ENCODE measurements at regions not wholly inside any gene's neighbourhood (a gene's known extent, or its start where the extent isn't known, plus 50 kb on each side); places are given as distances from the start of the nearest gene placed in this dataset.

DNA sequence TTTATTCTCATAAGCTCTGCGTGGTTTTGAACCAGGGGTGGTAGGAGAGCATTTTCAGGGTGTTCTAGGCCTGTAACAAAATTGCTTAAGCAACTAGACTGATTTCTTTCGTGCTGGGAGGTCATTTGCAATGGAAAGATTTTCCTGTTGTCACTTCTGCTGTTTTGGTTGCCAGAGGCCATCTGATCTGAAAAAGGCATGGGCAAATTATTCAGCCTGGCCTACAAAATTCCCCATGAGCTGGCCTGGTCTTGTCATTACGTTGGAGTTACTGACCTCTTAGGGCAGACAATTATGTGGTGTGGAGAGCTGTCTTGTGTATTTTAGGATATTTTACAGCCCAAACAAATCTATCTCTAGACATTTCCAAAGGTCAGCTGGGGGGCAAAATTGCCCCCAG lies 444.4 kb upstream of the DAB1 start:
- DNase-seq (ENCODE audit: low read depth, low spot score), result no peak

GRCh38 chr1:57866998-57867397 lies 443.1 kb upstream of the DAB1 start:
- no peak for DNase-seq (ENCODE audit: low read depth, low spot score)
- in situ Hi-C loops (cut with HindIII; ENCODE audit: low pct_unique_long_range_greater_than_20kb, low sequenced_read_pairs), result no loop called here

More for the DNA sequence above, 444.4 kb upstream of the DAB1 start:
- in situ Hi-C loops (cut with HindIII; ENCODE audit: low pct_unique_long_range_greater_than_20kb, low sequenced_read_pairs), result no loop called here

- in situ Hi-C loops (cut with HindIII; ENCODE audit: low pct_unique_long_range_greater_than_20kb, low sequenced_read_pairs), result no loop called here
- DNase-seq (ENCODE audit: low read depth, low spot score), result no peak
Measured at GRCh38 chr1:57860931-57861565, 437.2 kb upstream of the DAB1 start.

- in situ Hi-C loops (cut with HindIII; ENCODE audit: low pct_unique_long_range_greater_than_20kb, low sequenced_read_pairs), result no loop called here
- DNase-seq (ENCODE audit: low read depth, low spot score), result no peak
Measured at GRCh38 chr1:57860325-57860724, 436.5 kb upstream of the DAB1 start.

DNA sequence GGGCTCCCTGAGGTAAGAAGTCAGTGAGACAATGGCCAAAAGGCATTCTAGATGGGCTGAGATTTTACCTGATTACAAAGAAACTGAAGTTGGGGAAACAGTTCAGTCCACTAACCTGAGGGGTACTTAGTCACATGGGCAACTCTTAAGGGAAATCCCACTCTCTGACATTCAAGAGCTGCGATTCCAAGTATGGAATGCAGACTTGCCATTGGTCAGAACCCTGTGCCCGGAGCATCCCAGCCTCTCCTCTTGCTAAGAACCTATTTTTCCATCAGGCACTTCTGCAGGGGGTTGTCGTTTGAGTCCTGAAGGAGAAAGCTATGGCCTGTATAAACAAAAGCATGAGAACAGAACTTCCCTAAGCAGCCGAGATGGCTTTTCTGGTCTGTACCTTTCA lies 434.9 kb upstream of the DAB1 start:
- in situ Hi-C loops (cut with HindIII; ENCODE audit: low pct_unique_long_range_greater_than_20kb, low sequenced_read_pairs), result no loop called here
- no peak for DNase-seq (ENCODE audit: low read depth, low spot score)

- in situ Hi-C loops (cut with HindIII; ENCODE audit: low pct_unique_long_range_greater_than_20kb, low sequenced_read_pairs), result no loop called here
- DNase-seq (ENCODE audit: low read depth, low spot score), result no peak
Measured at GRCh38 chr1:57857809-57858208, 433.9 kb upstream of the DAB1 start.

DNA sequence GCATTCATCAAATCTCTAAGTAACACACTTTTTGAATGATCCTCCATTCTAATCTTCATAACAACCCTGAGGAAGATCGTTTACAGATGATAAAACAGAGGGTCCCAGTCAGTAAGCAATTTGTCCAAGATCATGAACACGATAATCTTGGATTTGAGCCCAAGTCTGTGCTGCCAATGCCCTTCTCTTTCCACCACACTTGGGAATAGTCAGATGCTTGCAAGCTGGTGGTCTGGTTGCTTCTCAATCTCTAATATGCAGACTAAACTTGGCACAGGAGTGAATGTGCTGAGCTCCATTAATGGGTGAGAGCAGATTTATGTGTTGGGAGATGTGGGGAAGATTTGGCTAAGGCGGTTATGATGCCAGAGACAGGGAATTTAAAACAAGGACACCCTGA lies 430.6 kb upstream of the DAB1 start:
- no peak for DNase-seq (ENCODE audit: low read depth, low spot score)
- in situ Hi-C loops (cut with HindIII; ENCODE audit: low pct_unique_long_range_greater_than_20kb, low sequenced_read_pairs), result no loop called here

DNA sequence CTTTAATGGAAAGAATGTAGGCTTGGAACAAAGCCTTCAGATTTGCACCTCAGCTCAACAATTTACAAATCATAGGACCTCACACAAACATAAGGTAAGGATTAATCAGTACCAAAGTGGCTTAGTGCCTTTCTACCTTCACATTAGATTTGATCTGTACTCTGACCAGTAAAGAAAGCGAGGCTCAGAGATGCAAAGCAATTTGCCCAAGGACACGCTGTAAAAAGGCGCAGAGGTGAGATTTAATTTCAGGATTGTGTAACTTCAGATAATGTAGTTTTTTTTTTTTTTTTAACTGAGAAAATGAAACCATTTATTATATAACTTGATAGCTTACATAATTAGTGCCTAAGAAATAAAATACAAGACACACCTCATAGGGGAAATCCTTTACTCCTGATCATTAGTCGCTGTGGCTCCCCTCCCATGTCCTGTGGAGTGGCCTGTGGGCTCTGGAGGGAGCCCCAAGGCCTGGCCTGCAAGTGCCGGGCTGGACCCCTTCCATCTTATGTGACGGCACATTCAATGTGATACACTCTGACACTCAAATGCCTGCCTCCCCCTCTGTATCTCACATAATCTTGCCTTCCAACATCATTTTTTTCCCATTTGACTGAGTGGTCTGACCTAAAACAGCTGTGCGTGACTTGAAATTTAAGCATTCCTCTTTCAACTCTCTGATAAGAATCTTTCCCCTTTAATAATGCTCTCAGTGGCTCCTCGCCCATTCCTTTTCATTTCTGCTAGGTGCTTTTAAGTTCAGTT lies 426.5 kb upstream of the DAB1 start:
- in situ Hi-C loops (cut with HindIII; ENCODE audit: low pct_unique_long_range_greater_than_20kb, low sequenced_read_pairs), result no loop called here
- no peak for DNase-seq (ENCODE audit: low read depth, low spot score)

DNA sequence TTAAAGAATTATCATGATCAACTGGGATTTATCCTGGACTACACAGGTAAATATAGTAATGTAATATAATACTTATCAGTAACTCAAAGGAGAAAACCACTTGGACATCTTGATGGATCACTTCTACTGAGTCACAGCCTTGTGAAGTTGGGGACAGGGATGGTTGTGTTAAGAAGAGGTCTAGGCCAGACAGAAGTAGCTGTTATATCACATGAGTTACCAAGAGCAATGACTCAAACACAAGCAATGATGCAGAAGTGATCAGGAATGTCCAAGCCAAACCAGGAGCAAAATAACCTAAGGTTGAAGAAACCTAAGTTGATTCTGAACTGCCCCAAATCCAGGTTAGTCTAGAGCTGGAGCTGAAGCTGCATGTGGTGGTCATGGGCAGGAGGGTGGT lies 424.5 kb upstream of the DAB1 start:
- in situ Hi-C loops (cut with HindIII; ENCODE audit: low pct_unique_long_range_greater_than_20kb, low sequenced_read_pairs), result no loop called here

DNA sequence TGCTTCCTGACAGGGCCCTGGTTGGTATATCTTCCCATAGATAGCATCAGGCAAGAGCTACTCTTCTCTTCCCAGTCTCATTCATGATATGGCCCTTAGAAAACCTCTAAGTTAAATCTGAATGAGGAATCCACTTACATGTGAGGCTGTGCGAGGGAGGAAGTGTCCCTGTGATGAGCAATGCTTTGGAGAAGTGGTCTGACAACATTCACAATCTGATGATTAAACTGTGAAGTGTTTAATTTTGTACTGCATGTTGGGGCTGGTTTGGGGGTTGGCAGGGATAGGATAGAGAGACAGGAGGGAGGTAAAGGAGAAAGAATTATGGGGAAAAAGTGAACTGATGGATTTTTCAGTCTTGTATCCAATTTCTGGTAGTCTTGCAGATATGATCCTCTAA lies 421.2 kb upstream of the DAB1 start:
- no peak for DNase-seq (ENCODE audit: low read depth, low spot score)

More for the DNA sequence above, 424.5 kb upstream of the DAB1 start:
- no peak for DNase-seq (ENCODE audit: low read depth, low spot score)

DNA sequence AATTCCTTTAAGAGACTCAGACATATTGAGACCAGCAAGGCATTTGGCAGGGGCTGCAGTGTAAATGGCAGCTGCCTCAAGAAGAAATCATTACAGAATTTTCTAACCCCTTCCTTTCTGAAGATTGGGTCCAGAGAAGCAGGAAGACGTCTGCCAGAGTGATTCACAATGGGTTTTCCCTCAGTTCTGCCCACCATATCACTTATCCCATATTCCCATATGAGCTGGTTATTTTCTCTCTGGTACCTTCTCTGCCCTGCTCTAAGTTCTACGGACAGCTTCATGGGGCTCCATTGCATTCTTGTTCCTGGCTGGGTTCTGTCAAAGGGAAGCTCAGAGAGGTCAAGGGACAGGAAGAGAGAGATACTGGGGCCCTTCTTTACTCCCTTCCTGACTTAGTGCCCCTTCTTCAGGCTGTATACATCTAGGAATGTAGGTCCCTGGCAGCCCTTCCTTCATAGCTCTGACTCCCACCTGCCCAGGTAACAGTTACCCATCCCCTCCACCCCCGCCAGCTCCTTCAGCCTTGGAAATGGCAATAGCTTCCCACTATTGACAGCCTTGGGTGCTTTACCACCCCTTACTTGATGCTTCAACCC lies 420.6 kb upstream of the DAB1 start:
- in situ Hi-C loops (cut with HindIII; ENCODE audit: low pct_unique_long_range_greater_than_20kb, low sequenced_read_pairs), result no loop called here
- DNase-seq (ENCODE audit: low read depth, low spot score), result no peak

More for the DNA sequence above, 421.2 kb upstream of the DAB1 start:
- in situ Hi-C loops (cut with HindIII; ENCODE audit: low pct_unique_long_range_greater_than_20kb, low sequenced_read_pairs), result no loop called here

GRCh38 chr1:57843760-57844159 lies 419.9 kb upstream of the DAB1 start:
- in situ Hi-C loops (cut with HindIII; ENCODE audit: low pct_unique_long_range_greater_than_20kb, low sequenced_read_pairs), result no loop called here
- no peak for DNase-seq (ENCODE audit: low read depth, low spot score)

- in situ Hi-C loops (cut with HindIII; ENCODE audit: low pct_unique_long_range_greater_than_20kb, low sequenced_read_pairs), result no loop called here
- DNase-seq (ENCODE audit: low read depth, low spot score), result no peak
Measured at GRCh38 chr1:57839526-57839925, 415.7 kb upstream of the DAB1 start.

DNA sequence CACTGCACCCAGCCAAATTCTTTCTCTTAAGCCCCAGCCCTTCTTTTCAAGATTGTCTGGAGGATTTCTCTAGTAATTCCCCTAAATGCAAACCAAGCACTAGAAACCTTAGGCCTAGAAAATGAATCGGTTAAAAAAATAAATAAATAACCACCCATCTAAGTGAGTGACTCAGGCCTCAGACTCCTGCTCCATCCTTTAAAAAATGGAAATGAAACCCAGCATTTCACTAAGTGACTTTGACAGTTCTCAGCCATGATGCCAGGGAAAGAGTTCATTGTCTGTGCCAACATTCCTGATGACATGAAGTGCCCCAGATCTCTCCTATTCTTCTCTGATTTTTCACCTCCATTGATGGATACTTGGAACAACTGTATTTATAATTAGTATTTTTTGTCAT lies 415.2 kb upstream of the DAB1 start:
- DNase-seq (ENCODE audit: low read depth, low spot score), result no peak
- in situ Hi-C loops (cut with HindIII; ENCODE audit: low pct_unique_long_range_greater_than_20kb, low sequenced_read_pairs), result no loop called here

GRCh38 chr1:57835620-57836019 lies 411.8 kb upstream of the DAB1 start:
- no peak for DNase-seq (ENCODE audit: low read depth, low spot score)
- in situ Hi-C loops (cut with HindIII; ENCODE audit: low pct_unique_long_range_greater_than_20kb, low sequenced_read_pairs), result no loop called here

- in situ Hi-C loops (cut with HindIII; ENCODE audit: low pct_unique_long_range_greater_than_20kb, low sequenced_read_pairs), result no loop called here
- DNase-seq (ENCODE audit: low read depth, low spot score), result no peak
Measured at GRCh38 chr1:57833296-57833695, 409.4 kb upstream of the DAB1 start.

GRCh38 chr1:57832612-57833011 lies 408.8 kb upstream of the DAB1 start:
- in situ Hi-C loops (cut with HindIII; ENCODE audit: low pct_unique_long_range_greater_than_20kb, low sequenced_read_pairs), result no loop called here
- no peak for DNase-seq (ENCODE audit: low read depth, low spot score)

DNA sequence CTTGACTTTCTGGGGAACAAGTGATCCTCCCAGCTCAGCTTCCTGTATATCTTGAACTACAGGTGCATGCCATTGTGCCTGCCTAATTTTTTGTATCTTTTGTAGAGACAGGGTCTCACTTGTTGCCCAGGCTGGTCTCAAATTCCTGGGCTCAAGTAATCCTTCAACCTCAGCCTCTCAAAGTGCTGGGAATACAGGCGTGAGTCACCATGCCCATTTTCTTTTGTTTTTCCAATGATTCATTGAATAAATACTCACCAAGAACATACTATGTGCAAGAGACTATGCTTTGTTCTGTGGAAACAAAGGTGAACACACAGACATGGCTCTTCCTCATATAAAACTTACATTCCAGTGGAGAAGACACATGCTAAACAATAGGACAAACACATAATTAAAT lies 407.8 kb upstream of the DAB1 start:
- DNase-seq (ENCODE audit: low read depth, low spot score), result no peak
- in situ Hi-C loops (cut with HindIII; ENCODE audit: low pct_unique_long_range_greater_than_20kb, low sequenced_read_pairs), result no loop called here

- in situ Hi-C loops (cut with HindIII; ENCODE audit: low pct_unique_long_range_greater_than_20kb, low sequenced_read_pairs), result no loop called here
- DNase-seq (ENCODE audit: low read depth, low spot score), result no peak
Measured at GRCh38 chr1:57826535-57826934, 402.7 kb upstream of the DAB1 start.
